Fibroblast of lung (primary cell): ENCODE measurements at regions not wholly inside any gene's neighbourhood (a gene's known extent, or its start where the extent isn't known, plus 50 kb on each side); places are given as distances from the start of the nearest gene placed in this dataset.

Source experiments
- DNase-seq, 2 donors: peaks; one replicate each; pipeline versions ENCODE4 v3.0.0 to v3.0.0-alpha.2; 2010; ENCODE audit warnings: low read depth in 2 of 2
- H2AFZ ChIP-seq: 2 replicates; pipeline ENCODE4 v1.5.1; 2012; ENCODE audit warnings: low read length, control low read depth, inconsistent platforms
- H3K27ac ChIP-seq: 2 replicates; pipeline ENCODE4 v1.5.1; 2011; ENCODE audit warnings: low read length, control low read depth; ENCODE audit not compliant: insufficient read depth
- H3K27me3 ChIP-seq: 2 replicates; pipeline ENCODE4 v1.5.1; 2011; ENCODE audit warnings: mild to moderate bottlenecking, low read length; ENCODE audit not compliant: control insufficient read depth, insufficient read depth
- H3K36me3 ChIP-seq: 2 replicates; pipeline ENCODE4 v1.5.1; 2011; ENCODE audit warnings: low read length; ENCODE audit not compliant: control insufficient read depth, insufficient read depth
- H3K4me1 ChIP-seq: 2 replicates; pipeline ENCODE4 v1.5.1; 2011; ENCODE audit warnings: low read length; ENCODE audit not compliant: control insufficient read depth, insufficient read depth; ENCODE audit errors: extremely low read depth
- H3K4me2 ChIP-seq: 2 replicates; pipeline ENCODE4 v1.5.1; 2011; ENCODE audit warnings: low read length, control low read depth; ENCODE audit not compliant: insufficient read depth; ENCODE audit errors: extremely low read depth
- H3K4me3 ChIP-seq, 4 experiments: fragments of 200-600 bp in 1 of 4; sonication (generic) in 1 of 4; replicated peaks in 1 of 4; 2 replicates each; pipeline ENCODE4 v1.5.1; 2011 to 2016; ENCODE audit warnings: low read length in 4 of 4, low read depth in 3 of 4, mild to moderate bottlenecking in 3 of 4, control low read depth in 2 of 4, inconsistent platforms in 1 of 4, mixed read lengths in 1 of 4; ENCODE audit not compliant: insufficient read depth in 1 of 4; ENCODE audit errors: control extremely low read depth in 1 of 4
- H3K79me2 ChIP-seq: 2 replicates; pipeline ENCODE4 v1.5.1; 2012; ENCODE audit warnings: mild to moderate bottlenecking, low read length, inconsistent platforms; ENCODE audit not compliant: control insufficient read depth, insufficient read depth
- H3K9ac ChIP-seq: 2 replicates; pipeline ENCODE4 v1.5.1; 2011; ENCODE audit warnings: mild to moderate bottlenecking, low read length, control low read depth; ENCODE audit not compliant: insufficient read depth
- H3K9me3 ChIP-seq: 2 replicates; pipeline ENCODE4 v1.5.1; 2012; ENCODE audit warnings: low read depth, low read length; ENCODE audit not compliant: control insufficient read depth, insufficient read depth
- H4K20me1 ChIP-seq: 2 replicates; pipeline ENCODE4 v1.5.1; 2011; ENCODE audit warnings: low read length; ENCODE audit not compliant: control insufficient read depth, insufficient read depth; ENCODE audit errors: extremely low read depth
- EZH2 ChIP-seq: IDR thresholded peaks from 2 replicates; pipeline ENCODE4 v1.5.1; 2012; ENCODE audit warnings: low read length, control low read depth, mild to moderate bottlenecking; ENCODE audit errors: missing control alignments
- TF ChIP-seq, protein P1 (sequence below), 2 donors: IDR thresholded peaks in 1 of 2; conservative IDR thresholded peaks in 1 of 2; 1 replicate in 1 of 2; 2 replicates in 1 of 2; pipeline ENCODE4 v1.5.1; 2011 to 2012; ENCODE audit warnings: low read length in 2 of 2, control low read depth in 1 of 2, inconsistent platforms in 1 of 2, low read depth in 1 of 2, mild to moderate bottlenecking in 1 of 2

- Histone ChIP-seq H2AFZ (no peak overlapping the region), H3K4me1 (no peaks in the 10 kb centered on the region), H3K36me3 (no peaks in the 10 kb centered on the region), H3K9ac (no peak overlapping the region), H3K79me2 (no peaks in the 10 kb centered on the region), H3K27me3 (no peaks in the 10 kb centered on the region), H3K9me3 (no peaks in the 10 kb centered on the region), H3K4me2 (no peak overlapping the region), H3K4me3 (no peak overlapping the region), H4K20me1 (no peaks in the 10 kb centered on the region), H3K27ac (no peak overlapping the region)
- TF ChIP-seq, protein P1, sequence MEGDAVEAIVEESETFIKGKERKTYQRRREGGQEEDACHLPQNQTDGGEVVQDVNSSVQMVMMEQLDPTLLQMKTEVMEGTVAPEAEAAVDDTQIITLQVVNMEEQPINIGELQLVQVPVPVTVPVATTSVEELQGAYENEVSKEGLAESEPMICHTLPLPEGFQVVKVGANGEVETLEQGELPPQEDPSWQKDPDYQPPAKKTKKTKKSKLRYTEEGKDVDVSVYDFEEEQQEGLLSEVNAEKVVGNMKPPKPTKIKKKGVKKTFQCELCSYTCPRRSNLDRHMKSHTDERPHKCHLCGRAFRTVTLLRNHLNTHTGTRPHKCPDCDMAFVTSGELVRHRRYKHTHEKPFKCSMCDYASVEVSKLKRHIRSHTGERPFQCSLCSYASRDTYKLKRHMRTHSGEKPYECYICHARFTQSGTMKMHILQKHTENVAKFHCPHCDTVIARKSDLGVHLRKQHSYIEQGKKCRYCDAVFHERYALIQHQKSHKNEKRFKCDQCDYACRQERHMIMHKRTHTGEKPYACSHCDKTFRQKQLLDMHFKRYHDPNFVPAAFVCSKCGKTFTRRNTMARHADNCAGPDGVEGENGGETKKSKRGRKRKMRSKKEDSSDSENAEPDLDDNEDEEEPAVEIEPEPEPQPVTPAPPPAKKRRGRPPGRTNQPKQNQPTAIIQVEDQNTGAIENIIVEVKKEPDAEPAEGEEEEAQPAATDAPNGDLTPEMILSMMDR (conservative IDR thresholded peaks at IDR 0.05 in 1 of 2, IDR thresholded peaks at IDR 0.05 in 1 of 2; ENCODE audit: low read depth in 1 of 2, low read length in 2 of 2) = no peak
- no peak for TF ChIP-seq EZH2
- DNase-seq = no peak
Measured at GRCh38 chr6:147715035-147715434, 206.5 kb downstream of the SAMD5 start.

GRCh38 chr6:147716434-147716833 lies 207.9 kb downstream of the SAMD5 start:
- Histone ChIP-seq H4K20me1 (no peaks in the 10 kb centered on the region), H3K27ac (no peak overlapping the region), H3K4me1 (no peaks in the 10 kb centered on the region), H3K4me3 (no peak overlapping the region), H3K9ac (no peak overlapping the region), H3K27me3 (no peaks in the 10 kb centered on the region), H3K9me3 (no peaks in the 10 kb centered on the region), H3K36me3 (no peaks in the 10 kb centered on the region), H3K4me2 (no peak overlapping the region), H2AFZ (no peak overlapping the region), H3K79me2 (no peaks in the 10 kb centered on the region)
- no peak for DNase-seq
- TF ChIP-seq, protein P1 (conservative IDR thresholded peaks at IDR 0.05 in 1 of 2, IDR thresholded peaks at IDR 0.05 in 1 of 2; ENCODE audit: low read depth in 1 of 2, low read length in 2 of 2) = no peak
- TF ChIP-seq EZH2 = no peak

DNA sequence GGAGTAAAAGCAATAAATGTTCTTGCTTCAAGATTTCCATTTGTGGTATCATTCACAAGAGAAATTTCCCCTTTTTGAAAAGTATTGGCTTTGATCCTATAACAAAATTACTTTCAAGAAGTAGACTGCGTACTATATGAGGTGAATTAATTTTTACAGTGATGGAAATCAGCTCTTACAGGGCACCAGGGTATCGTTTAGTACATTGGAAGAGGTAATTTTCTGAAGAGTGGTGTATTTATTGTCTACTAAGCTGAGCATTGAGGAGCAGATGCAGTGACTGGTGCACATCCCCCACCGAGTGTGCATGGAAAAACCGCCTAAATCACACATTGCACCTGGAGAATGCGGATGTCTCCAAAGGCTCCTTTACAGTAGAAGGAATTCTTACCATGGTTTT lies 209.5 kb downstream of the SAMD5 start:
- Histone ChIP-seq H3K4me3 (no peak overlapping the region), H3K36me3 (no peaks in the 10 kb centered on the region), H3K4me1 (no peaks in the 10 kb centered on the region), H3K4me2 (no peak overlapping the region), H3K27me3 (no peaks in the 10 kb centered on the region), H4K20me1 (no peaks in the 10 kb centered on the region), H3K9ac (no peak overlapping the region), H2AFZ (no peak overlapping the region), H3K79me2 (no peaks in the 10 kb centered on the region), H3K27ac (no peak overlapping the region), H3K9me3 (no peaks in the 10 kb centered on the region)
- no peak for TF ChIP-seq EZH2
- TF ChIP-seq, protein P1 (conservative IDR thresholded peaks at IDR 0.05 in 1 of 2, IDR thresholded peaks at IDR 0.05 in 1 of 2; ENCODE audit: low read depth in 1 of 2, low read length in 2 of 2) = no peak
- DNase-seq = no peak
